Neural progenitor cell (in vitro differentiated cells): ENCODE measurements at regions not wholly inside any gene's neighbourhood (a gene's known extent, or its start where the extent isn't known, plus 50 kb on each side); places are given as distances from the start of the nearest gene placed in this dataset.

Source experiments
- EZH2 ChIP-seq: fragments of 200-600 bp; sonication (generic); IDR thresholded peaks from 2 replicates; pipeline ENCODE4 v1.6.1; 2017; ENCODE audit warnings: antibody characterized with exemption, mild to moderate bottlenecking, moderate library complexity
- EZH2phosphoT487 ChIP-seq: fragments of 200-600 bp; sonication (generic); IDR thresholded peaks from 2 replicates; pipeline ENCODE4 v1.6.1; 2017; ENCODE audit warnings: antibody characterized with exemption
- TF ChIP-seq, protein P1 (sequence below): fragments of 200-600 bp; sonication (generic); IDR thresholded peaks from 2 replicates; pipeline ENCODE4 v1.5.1; 2017; ENCODE audit warnings: antibody characterized with exemption, mild to moderate bottlenecking

- TF ChIP-seq, protein P1, sequence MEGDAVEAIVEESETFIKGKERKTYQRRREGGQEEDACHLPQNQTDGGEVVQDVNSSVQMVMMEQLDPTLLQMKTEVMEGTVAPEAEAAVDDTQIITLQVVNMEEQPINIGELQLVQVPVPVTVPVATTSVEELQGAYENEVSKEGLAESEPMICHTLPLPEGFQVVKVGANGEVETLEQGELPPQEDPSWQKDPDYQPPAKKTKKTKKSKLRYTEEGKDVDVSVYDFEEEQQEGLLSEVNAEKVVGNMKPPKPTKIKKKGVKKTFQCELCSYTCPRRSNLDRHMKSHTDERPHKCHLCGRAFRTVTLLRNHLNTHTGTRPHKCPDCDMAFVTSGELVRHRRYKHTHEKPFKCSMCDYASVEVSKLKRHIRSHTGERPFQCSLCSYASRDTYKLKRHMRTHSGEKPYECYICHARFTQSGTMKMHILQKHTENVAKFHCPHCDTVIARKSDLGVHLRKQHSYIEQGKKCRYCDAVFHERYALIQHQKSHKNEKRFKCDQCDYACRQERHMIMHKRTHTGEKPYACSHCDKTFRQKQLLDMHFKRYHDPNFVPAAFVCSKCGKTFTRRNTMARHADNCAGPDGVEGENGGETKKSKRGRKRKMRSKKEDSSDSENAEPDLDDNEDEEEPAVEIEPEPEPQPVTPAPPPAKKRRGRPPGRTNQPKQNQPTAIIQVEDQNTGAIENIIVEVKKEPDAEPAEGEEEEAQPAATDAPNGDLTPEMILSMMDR: no peak
- TF ChIP-seq EZH2 (no peak), EZH2phosphoT487 (no peak)
Observed at GRCh38 chr3:181941250-181941649, 229.5 kb downstream of the SOX2 start.
